ENCODE measurements at regions not wholly inside any gene's neighbourhood (a gene's known extent, or its start where the extent isn't known, plus 50 kb on each side); places are given as distances from the start of the nearest gene placed in this dataset.

- Histone ChIP-seq H3K36me3 (ENCODE audit: control insufficient read depth in 2 of 2, insufficient read depth in 2 of 2, low read length in 2 of 2) (no peaks in the 10 kb centered on the region), H3K27ac (ENCODE audit: low read length) (no peak overlapping the region), H3K4me3 (ENCODE audit: low read length in 2 of 2) (no peak overlapping the region), H3K27me3 (ENCODE audit: control insufficient read depth in 1 of 2, insufficient read depth in 2 of 2, low read length in 2 of 2) (peaks cover 37 to 43% of the 10 kb centered on the region in 2 donors), H3K9ac (ENCODE audit: low read length in 2 of 2) (no peak overlapping the region), H3K4me1 (ENCODE audit: control insufficient read depth, insufficient read depth, low read length) (peaks cover 3% of the 10 kb centered on the region), H3K9me3 (ENCODE audit: control insufficient read depth in 2 of 2, low read length in 2 of 2) (no peaks in the 10 kb centered on the region)
Measured at GRCh38 chr20:37643400-37643799, 50.4 kb upstream of the CTNNBL1 start.

GRCh38 chr20:37642246-37642645 lies 51.6 kb upstream of the CTNNBL1 start:
- H3K36me3 ChIP-seq (ENCODE audit: control insufficient read depth in 2 of 2, insufficient read depth in 2 of 2, low read length in 2 of 2), result no peaks in the 10 kb centered on the region
- H3K4me1 ChIP-seq (ENCODE audit: control insufficient read depth, insufficient read depth, low read length), result peaks cover 3% of the 10 kb centered on the region
- peaks cover 34 to 45% of the 10 kb centered on the region in 2 donors for H3K27me3 ChIP-seq (ENCODE audit: control insufficient read depth in 1 of 2, insufficient read depth in 2 of 2, low read length in 2 of 2)
- H3K4me3 ChIP-seq (ENCODE audit: low read length in 2 of 2), result no peak overlapping the region
- H3K27ac ChIP-seq (ENCODE audit: low read length), result no peak overlapping the region
- no peaks in the 10 kb centered on the region for H3K9me3 ChIP-seq (ENCODE audit: control insufficient read depth in 2 of 2, low read length in 2 of 2)
- no peak overlapping the region for H3K9ac ChIP-seq (ENCODE audit: low read length in 2 of 2)

GRCh38 chr20:37640600-37641561 lies 52.9 kb upstream of the CTNNBL1 start:
- H3K27ac ChIP-seq (ENCODE audit: low read length), result no peak overlapping the region

GRCh38 chr20:37638527-37638926 lies 55.3 kb upstream of the CTNNBL1 start:
- no peaks in the 10 kb centered on the region for H3K36me3 ChIP-seq (ENCODE audit: control insufficient read depth in 2 of 2, insufficient read depth in 2 of 2, low read length in 2 of 2)
- no peak overlapping the region for H3K27ac ChIP-seq (ENCODE audit: low read length)
- H3K27me3 ChIP-seq (ENCODE audit: control insufficient read depth in 1 of 2, insufficient read depth in 2 of 2, low read length in 2 of 2), result peaks cover 33 to 50% of the 10 kb centered on the region in 2 donors
- H3K4me3 ChIP-seq (ENCODE audit: low read length in 2 of 2), result no peak overlapping the region
- peaks cover 15 to 20% of the 10 kb centered on the region in 2 donors for H3K9me3 ChIP-seq (ENCODE audit: control insufficient read depth in 2 of 2, low read length in 2 of 2)
- peaks cover 3% of the 10 kb centered on the region for H3K4me1 ChIP-seq (ENCODE audit: control insufficient read depth, insufficient read depth, low read length)
- H3K9ac ChIP-seq (ENCODE audit: low read length in 2 of 2), result no peak overlapping the region

More at GRCh38 chr20:37640600-37641561, 52.9 kb upstream of the CTNNBL1 start:
- Histone ChIP-seq H3K4me1 (ENCODE audit: control insufficient read depth, insufficient read depth, low read length) (peaks cover 3% of the 10 kb centered on the region), H3K9me3 (ENCODE audit: control insufficient read depth in 2 of 2, low read length in 2 of 2) (peaks cover 0 to 3% of the 10 kb centered on the region in 2 donors), H3K36me3 (ENCODE audit: control insufficient read depth in 2 of 2, insufficient read depth in 2 of 2, low read length in 2 of 2) (no peaks in the 10 kb centered on the region), H3K27me3 (ENCODE audit: control insufficient read depth in 1 of 2, insufficient read depth in 2 of 2, low read length in 2 of 2) (peaks cover 43 to 49% of the 10 kb centered on the region in 2 donors), H3K4me3 (ENCODE audit: low read length in 2 of 2) (no peak overlapping the region), H3K9ac (ENCODE audit: low read length in 2 of 2) (no peak overlapping the region)

- Histone ChIP-seq H3K4me3 (ENCODE audit: low read length in 2 of 2) (no peak overlapping the region), H3K36me3 (ENCODE audit: control insufficient read depth in 2 of 2, insufficient read depth in 2 of 2, low read length in 2 of 2) (no peaks in the 10 kb centered on the region), H3K9me3 (ENCODE audit: control insufficient read depth in 2 of 2, low read length in 2 of 2) (peaks cover 15 to 20% of the 10 kb centered on the region in 2 donors), H3K27ac (ENCODE audit: low read length) (no peak overlapping the region), H3K4me1 (ENCODE audit: control insufficient read depth, insufficient read depth, low read length) (peaks cover 3% of the 10 kb centered on the region), H3K9ac (ENCODE audit: low read length in 2 of 2) (no peak overlapping the region), H3K27me3 (ENCODE audit: control insufficient read depth in 1 of 2, insufficient read depth in 2 of 2, low read length in 2 of 2) (peaks cover 24 to 49% of the 10 kb centered on the region in 2 donors)
Measured at GRCh38 chr20:37636977-37637376, 56.9 kb upstream of the CTNNBL1 start.

- no peak overlapping the region for H3K4me3 ChIP-seq (ENCODE audit: low read length in 2 of 2)
- H3K9me3 ChIP-seq (ENCODE audit: control insufficient read depth in 2 of 2, low read length in 2 of 2), result peaks cover 15 to 20% of the 10 kb centered on the region in 2 donors
- no peaks in the 10 kb centered on the region for H3K36me3 ChIP-seq (ENCODE audit: control insufficient read depth in 2 of 2, insufficient read depth in 2 of 2, low read length in 2 of 2)
- H3K27me3 ChIP-seq (ENCODE audit: control insufficient read depth in 1 of 2, insufficient read depth in 2 of 2, low read length in 2 of 2), result peaks cover 25 to 54% of the 10 kb centered on the region in 2 donors
- H3K9ac ChIP-seq (ENCODE audit: low read length in 2 of 2), result no peak overlapping the region
- no peak overlapping the region for H3K27ac ChIP-seq (ENCODE audit: low read length)
- H3K4me1 ChIP-seq (ENCODE audit: control insufficient read depth, insufficient read depth, low read length), result peaks cover 3% of the 10 kb centered on the region
Measured at GRCh38 chr20:37636212-37636975, 57.4 kb upstream of the CTNNBL1 start.

- Histone ChIP-seq H3K27ac (ENCODE audit: low read length) (no peak overlapping the region), H3K9ac (ENCODE audit: low read length in 2 of 2) (no peak overlapping the region), H3K27me3 (ENCODE audit: control insufficient read depth in 1 of 2, insufficient read depth in 2 of 2, low read length in 2 of 2) (peaks cover 18 to 36% of the 10 kb centered on the region in 2 donors), H3K4me1 (ENCODE audit: control insufficient read depth, insufficient read depth, low read length) (no peaks in the 10 kb centered on the region), H3K4me3 (ENCODE audit: low read length in 2 of 2) (no peak overlapping the region), H3K36me3 (ENCODE audit: control insufficient read depth in 2 of 2, insufficient read depth in 2 of 2, low read length in 2 of 2) (no peaks in the 10 kb centered on the region), H3K9me3 (ENCODE audit: control insufficient read depth in 2 of 2, low read length in 2 of 2) (peaks cover 15 to 18% of the 10 kb centered on the region in 2 donors)
Measured at GRCh38 chr20:37630993-37631392, 62.8 kb upstream of the CTNNBL1 start.

- H3K27me3 ChIP-seq (ENCODE audit: control insufficient read depth in 1 of 2, insufficient read depth in 2 of 2, low read length in 2 of 2), result peaks cover 21 to 38% of the 10 kb centered on the region in 2 donors
- no peak overlapping the region for H3K27ac ChIP-seq (ENCODE audit: low read length)
- H3K9ac ChIP-seq (ENCODE audit: low read length in 2 of 2), result no peak overlapping the region
- no peak overlapping the region for H3K4me3 ChIP-seq (ENCODE audit: low read length in 2 of 2)
- H3K36me3 ChIP-seq (ENCODE audit: control insufficient read depth in 2 of 2, insufficient read depth in 2 of 2, low read length in 2 of 2), result no peaks in the 10 kb centered on the region
- H3K9me3 ChIP-seq (ENCODE audit: control insufficient read depth in 2 of 2, low read length in 2 of 2), result peaks cover 11% of the 10 kb centered on the region in 2 donors
- no peaks in the 10 kb centered on the region for H3K4me1 ChIP-seq (ENCODE audit: control insufficient read depth, insufficient read depth, low read length)
Measured at GRCh38 chr20:37630166-37630565, 63.7 kb upstream of the CTNNBL1 start.

GRCh38 chr20:37627767-37628130 lies 66.1 kb upstream of the CTNNBL1 start:
- H3K4me1 ChIP-seq (ENCODE audit: control insufficient read depth, insufficient read depth, low read length), result no peaks in the 10 kb centered on the region
- no peak overlapping the region for H3K9ac ChIP-seq (ENCODE audit: low read length in 2 of 2)
- H3K27me3 ChIP-seq (ENCODE audit: control insufficient read depth in 1 of 2, insufficient read depth in 2 of 2, low read length in 2 of 2), result peaks cover 22 to 34% of the 10 kb centered on the region in 2 donors
- H3K4me3 ChIP-seq (ENCODE audit: low read length in 2 of 2), result no peak overlapping the region
- no peaks in the 10 kb centered on the region for H3K36me3 ChIP-seq (ENCODE audit: control insufficient read depth in 2 of 2, insufficient read depth in 2 of 2, low read length in 2 of 2)
- H3K9me3 ChIP-seq (ENCODE audit: control insufficient read depth in 2 of 2, low read length in 2 of 2), result no peaks in the 10 kb centered on the region
- H3K27ac ChIP-seq (ENCODE audit: low read length), result no peak overlapping the region

- H3K27me3 ChIP-seq (ENCODE audit: control insufficient read depth in 1 of 2, insufficient read depth in 2 of 2, low read length in 2 of 2), result peaks cover 25 to 31% of the 10 kb centered on the region in 2 donors
- H3K4me3 ChIP-seq (ENCODE audit: low read length in 2 of 2), result no peak overlapping the region
- H3K9me3 ChIP-seq (ENCODE audit: control insufficient read depth in 2 of 2, low read length in 2 of 2), result no peaks in the 10 kb centered on the region
- H3K9ac ChIP-seq (ENCODE audit: low read length in 2 of 2), result no peak overlapping the region
- no peaks in the 10 kb centered on the region for H3K4me1 ChIP-seq (ENCODE audit: control insufficient read depth, insufficient read depth, low read length)
- no peak overlapping the region for H3K27ac ChIP-seq (ENCODE audit: low read length)
- H3K36me3 ChIP-seq (ENCODE audit: control insufficient read depth in 2 of 2, insufficient read depth in 2 of 2, low read length in 2 of 2), result no peaks in the 10 kb centered on the region
Measured at GRCh38 chr20:37627060-37627766, 66.6 kb upstream of the CTNNBL1 start.
